A549 (cell line): ENCODE measurements at regions not wholly inside any gene's neighbourhood (a gene's known extent, or its start where the extent isn't known, plus 50 kb on each side); places are given as distances from the start of the nearest gene placed in this dataset.

Source experiments
- CHD2 ChIP-seq: fragments of 150-350 bp; IDR thresholded peaks from 2 replicates; pipeline ENCODE4 v1.6.1; 2014; ENCODE audit warnings: low read length; ENCODE audit not compliant: partially characterized antibody
- EP300 ChIP-seq, 2 experiments: fragments of >200 bp; sonication (Bioruptor Twin); formaldehyde crosslinking; IDR thresholded peaks; 2 replicates in 1 of 2; 3 replicates in 1 of 2; pipeline ENCODE4 v1.6.1; 2016 to 2017
- HEYL ChIP-seq: fragments of 250-450 bp; sonication (Bioruptor Pico); IDR thresholded peaks from 2 replicates; pipeline ENCODE4 v1.8.0; 2021; ENCODE audit warnings: mild to moderate bottlenecking, moderate library complexity
- KDM1A ChIP-seq: fragments of 200-600 bp; sonication (generic); IDR thresholded peaks from 2 replicates; pipeline ENCODE4 v1.6.1; 2016; ENCODE audit warnings: low read depth, mild to moderate bottlenecking
- POLR2A ChIP-seq: IDR thresholded peaks from 2 replicates; pipeline ENCODE4 v1.6.1; 2012; ENCODE audit warnings: mild to moderate bottlenecking, low read length
- POLR2AphosphoS2 ChIP-seq: conservative IDR thresholded peaks from 2 replicates; pipeline ENCODE4 v1.6.1; 2012; ENCODE audit warnings: low read length, improper control_type of control experiment, inconsistent platforms
- TF ChIP-seq, protein P1 (sequence below): fragments of >200 bp; sonication (Bioruptor Twin); formaldehyde crosslinking; IDR thresholded peaks from 3 replicates; pipeline ENCODE4 v1.5.1; 2016

DNA sequence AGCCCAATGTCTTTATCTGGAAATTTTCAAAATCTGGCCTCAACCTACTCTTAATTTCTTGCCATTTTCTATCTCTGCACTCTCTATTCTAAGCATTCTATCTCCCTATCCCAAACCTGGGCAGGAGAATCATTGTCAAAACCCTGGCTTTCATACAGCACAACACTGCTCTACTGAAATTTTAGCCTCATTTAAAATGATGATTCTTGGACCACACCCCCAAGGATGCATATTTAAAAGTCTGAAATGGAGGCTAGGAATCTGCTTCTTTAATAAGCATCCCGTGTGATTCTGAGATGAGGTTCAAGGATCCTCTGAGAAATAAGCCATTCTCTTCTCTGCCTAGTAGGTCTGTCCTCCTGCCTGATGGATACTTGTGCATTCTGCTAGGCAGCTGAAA is 50.8 kb upstream of the EGR2 start:
- no peak for TF ChIP-seq POLR2AphosphoS2
- no peak for TF ChIP-seq HEYL
- TF ChIP-seq POLR2A = no peak
- TF ChIP-seq, protein P1, sequence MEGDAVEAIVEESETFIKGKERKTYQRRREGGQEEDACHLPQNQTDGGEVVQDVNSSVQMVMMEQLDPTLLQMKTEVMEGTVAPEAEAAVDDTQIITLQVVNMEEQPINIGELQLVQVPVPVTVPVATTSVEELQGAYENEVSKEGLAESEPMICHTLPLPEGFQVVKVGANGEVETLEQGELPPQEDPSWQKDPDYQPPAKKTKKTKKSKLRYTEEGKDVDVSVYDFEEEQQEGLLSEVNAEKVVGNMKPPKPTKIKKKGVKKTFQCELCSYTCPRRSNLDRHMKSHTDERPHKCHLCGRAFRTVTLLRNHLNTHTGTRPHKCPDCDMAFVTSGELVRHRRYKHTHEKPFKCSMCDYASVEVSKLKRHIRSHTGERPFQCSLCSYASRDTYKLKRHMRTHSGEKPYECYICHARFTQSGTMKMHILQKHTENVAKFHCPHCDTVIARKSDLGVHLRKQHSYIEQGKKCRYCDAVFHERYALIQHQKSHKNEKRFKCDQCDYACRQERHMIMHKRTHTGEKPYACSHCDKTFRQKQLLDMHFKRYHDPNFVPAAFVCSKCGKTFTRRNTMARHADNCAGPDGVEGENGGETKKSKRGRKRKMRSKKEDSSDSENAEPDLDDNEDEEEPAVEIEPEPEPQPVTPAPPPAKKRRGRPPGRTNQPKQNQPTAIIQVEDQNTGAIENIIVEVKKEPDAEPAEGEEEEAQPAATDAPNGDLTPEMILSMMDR = no peak
- no peak for TF ChIP-seq CHD2
- no peak for TF ChIP-seq KDM1A
- TF ChIP-seq EP300 (IDR thresholded peaks at IDR 0.05) = no peak
